PC-9 (cell line): ENCODE measurements at regions not wholly inside any gene's neighbourhood (a gene's known extent, or its start where the extent isn't known, plus 50 kb on each side); places are given as distances from the start of the nearest gene placed in this dataset.

Source experiments
- EZH2 ChIP-seq: fragments of 200-600 bp; sonication (generic); IDR thresholded peaks from 2 replicates; pipeline ENCODE4 v1.8.0; 2017; ENCODE audit warnings: antibody characterized with exemption, low read depth
- TF ChIP-seq, protein P1 (sequence below): fragments of 200-600 bp; sonication (generic); conservative IDR thresholded peaks from 2 replicates; pipeline ENCODE4 v1.6.1; 2017; ENCODE audit warnings: mixed run types, antibody characterized with exemption, mild to moderate bottlenecking, moderate library complexity

GRCh38 chr17:73989671-73990070 lies 213.8 kb upstream of the RPL38 start:
- TF ChIP-seq, protein P1, sequence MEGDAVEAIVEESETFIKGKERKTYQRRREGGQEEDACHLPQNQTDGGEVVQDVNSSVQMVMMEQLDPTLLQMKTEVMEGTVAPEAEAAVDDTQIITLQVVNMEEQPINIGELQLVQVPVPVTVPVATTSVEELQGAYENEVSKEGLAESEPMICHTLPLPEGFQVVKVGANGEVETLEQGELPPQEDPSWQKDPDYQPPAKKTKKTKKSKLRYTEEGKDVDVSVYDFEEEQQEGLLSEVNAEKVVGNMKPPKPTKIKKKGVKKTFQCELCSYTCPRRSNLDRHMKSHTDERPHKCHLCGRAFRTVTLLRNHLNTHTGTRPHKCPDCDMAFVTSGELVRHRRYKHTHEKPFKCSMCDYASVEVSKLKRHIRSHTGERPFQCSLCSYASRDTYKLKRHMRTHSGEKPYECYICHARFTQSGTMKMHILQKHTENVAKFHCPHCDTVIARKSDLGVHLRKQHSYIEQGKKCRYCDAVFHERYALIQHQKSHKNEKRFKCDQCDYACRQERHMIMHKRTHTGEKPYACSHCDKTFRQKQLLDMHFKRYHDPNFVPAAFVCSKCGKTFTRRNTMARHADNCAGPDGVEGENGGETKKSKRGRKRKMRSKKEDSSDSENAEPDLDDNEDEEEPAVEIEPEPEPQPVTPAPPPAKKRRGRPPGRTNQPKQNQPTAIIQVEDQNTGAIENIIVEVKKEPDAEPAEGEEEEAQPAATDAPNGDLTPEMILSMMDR, result no peak
- TF ChIP-seq EZH2, result no peak
